ENCODE measurements at regions not wholly inside any gene's neighbourhood (a gene's known extent, or its start where the extent isn't known, plus 50 kb on each side); places are given as distances from the start of the nearest gene placed in this dataset.

DNA sequence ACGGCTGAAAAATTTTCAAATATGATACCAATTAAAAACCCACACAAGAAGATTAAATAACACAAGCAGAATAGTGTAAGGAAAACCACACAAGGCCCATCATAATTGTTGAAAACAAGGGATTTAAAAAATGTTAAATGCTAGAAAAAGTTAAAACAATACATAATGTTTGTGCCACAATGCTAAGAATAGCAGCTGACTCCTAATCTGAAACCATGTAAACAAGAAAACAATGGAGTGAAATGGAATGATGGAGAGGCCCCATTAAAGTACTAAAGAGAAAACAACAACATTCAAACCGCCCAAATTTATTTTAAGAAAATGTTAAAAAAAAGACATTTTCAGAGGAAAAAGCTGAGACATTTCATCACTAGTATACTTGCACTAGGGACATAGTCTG is 663.6 kb upstream of the NCAM2 start:
- no peaks in the 10 kb centered on the region for H3K9me3 ChIP-seq
- DNase-seq (no peak), ATAC-seq (ENCODE audit: low FRiP score in 2 of 2) (no peak)
- no peaks in the 10 kb centered on the region for H3K36me3 ChIP-seq
- no peaks in the 10 kb centered on the region for H3K27me3 ChIP-seq
- no peak overlapping the region for H3K4me3 ChIP-seq
- no peak overlapping the region for H3K27ac ChIP-seq
- TF ChIP-seq EP300 (IDR thresholded peaks at IDR 0.05) (no peak), POLR2A (IDR thresholded peaks at IDR 0.05) (no peak)
- no peaks in the 10 kb centered on the region for H3K4me1 ChIP-seq
- 90 to 92% methylated on average over 2 of the region's 2 CpGs for WGBS, 2 donors

DNA sequence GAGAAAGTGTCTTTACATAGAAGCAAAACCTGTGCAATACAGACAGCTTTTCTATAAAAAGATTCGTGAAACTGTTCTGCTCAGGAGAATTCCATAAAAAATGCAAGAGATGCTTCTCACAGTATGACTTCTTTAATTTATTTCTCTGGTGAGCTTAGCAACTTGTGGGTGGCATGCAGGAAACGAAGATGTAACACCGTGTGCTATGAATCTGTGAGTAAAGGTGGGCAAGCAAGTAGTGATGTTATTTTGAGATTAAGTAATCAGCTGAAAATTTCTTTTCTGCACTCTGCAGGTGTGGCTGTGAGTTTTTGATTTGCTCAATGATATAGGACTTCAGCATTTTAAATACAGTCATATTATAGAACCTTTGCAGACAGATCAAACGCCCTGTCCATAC is 656.8 kb upstream of the NCAM2 start:
- no peak overlapping the region for H3K27ac ChIP-seq
- H3K4me3 ChIP-seq = no peak overlapping the region
- ATAC-seq (ENCODE audit: low FRiP score in 2 of 2) (no peak), DNase-seq (no peak)
- 80 to 81% methylated on average over 4 of the region's 4 CpGs for WGBS, 2 donors
- H3K36me3 ChIP-seq = no peaks in the 10 kb centered on the region
- TF ChIP-seq POLR2A (IDR thresholded peaks at IDR 0.05) = no peak
- no peak for TF ChIP-seq POLR2AphosphoS5 (IDR thresholded peaks at IDR 0.05)
- TF ChIP-seq EP300 (IDR thresholded peaks at IDR 0.05) = no peak
- TF ChIP-seq, protein P1, sequence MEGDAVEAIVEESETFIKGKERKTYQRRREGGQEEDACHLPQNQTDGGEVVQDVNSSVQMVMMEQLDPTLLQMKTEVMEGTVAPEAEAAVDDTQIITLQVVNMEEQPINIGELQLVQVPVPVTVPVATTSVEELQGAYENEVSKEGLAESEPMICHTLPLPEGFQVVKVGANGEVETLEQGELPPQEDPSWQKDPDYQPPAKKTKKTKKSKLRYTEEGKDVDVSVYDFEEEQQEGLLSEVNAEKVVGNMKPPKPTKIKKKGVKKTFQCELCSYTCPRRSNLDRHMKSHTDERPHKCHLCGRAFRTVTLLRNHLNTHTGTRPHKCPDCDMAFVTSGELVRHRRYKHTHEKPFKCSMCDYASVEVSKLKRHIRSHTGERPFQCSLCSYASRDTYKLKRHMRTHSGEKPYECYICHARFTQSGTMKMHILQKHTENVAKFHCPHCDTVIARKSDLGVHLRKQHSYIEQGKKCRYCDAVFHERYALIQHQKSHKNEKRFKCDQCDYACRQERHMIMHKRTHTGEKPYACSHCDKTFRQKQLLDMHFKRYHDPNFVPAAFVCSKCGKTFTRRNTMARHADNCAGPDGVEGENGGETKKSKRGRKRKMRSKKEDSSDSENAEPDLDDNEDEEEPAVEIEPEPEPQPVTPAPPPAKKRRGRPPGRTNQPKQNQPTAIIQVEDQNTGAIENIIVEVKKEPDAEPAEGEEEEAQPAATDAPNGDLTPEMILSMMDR (IDR thresholded peaks at IDR 0.05) = no peak
- H3K9me3 ChIP-seq = no peaks in the 10 kb centered on the region
- H3K4me1 ChIP-seq = no peaks in the 10 kb centered on the region
- H3K27me3 ChIP-seq = no peaks in the 10 kb centered on the region

DNA sequence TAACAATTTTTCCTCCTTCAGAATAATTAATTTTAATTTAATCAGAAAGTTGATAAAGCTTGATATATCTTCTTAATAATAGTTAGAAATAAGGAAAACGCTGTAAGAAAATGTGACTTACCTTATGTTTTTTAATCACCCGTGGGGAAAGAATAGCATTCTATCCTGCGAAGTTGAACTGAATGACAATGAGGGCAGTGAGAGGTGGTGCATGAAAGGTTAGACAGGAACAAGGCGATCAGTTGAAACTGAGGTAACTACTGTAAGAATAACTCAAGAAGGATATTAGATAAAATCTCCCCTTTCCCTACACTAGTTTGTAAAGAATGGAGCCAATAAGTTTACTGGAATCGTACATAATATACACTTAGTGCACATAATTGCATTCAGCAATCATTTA is 655.0 kb upstream of the NCAM2 start:
- no peak for ATAC-seq (ENCODE audit: low FRiP score in 2 of 2)
- Histone ChIP-seq H3K9me3 (no peaks in the 10 kb centered on the region), H3K27ac (no peak overlapping the region), H3K27me3 (no peaks in the 10 kb centered on the region), H3K4me1 (no peaks in the 10 kb centered on the region), H3K4me3 (no peak overlapping the region), H3K36me3 (no peaks in the 10 kb centered on the region)
- TF ChIP-seq, protein P1 (IDR thresholded peaks at IDR 0.05) = no peak
- TF ChIP-seq POLR2AphosphoS5 (IDR thresholded peaks at IDR 0.05) (no peak), POLR2A (IDR thresholded peaks at IDR 0.05) (no peak), EP300 (IDR thresholded peaks at IDR 0.05) (no peak)
- no peak for DNase-seq
- 84 to 85% methylated on average over 5 of the region's 5 CpGs for whole genome bisulfite sequencing, 2 donors

DNA sequence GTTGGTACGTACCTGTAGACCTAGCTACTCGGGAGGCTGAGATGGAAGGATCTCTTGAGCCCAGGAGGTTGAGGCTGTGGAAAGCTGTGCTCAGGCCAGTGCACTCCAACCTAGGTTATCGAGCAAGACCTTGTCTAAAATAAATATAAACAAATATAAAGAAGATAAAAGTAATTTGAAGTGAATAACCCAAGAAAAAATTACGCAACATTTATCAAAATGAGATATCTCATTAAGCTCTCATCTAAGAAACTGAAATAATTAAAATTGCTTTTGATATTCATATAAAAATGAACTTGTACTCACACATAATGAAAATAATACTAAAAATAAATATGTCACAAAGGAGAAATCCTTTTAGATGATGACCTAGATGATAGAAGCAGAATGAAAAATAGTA is 647.1 kb upstream of the NCAM2 start:
- no peaks in the 10 kb centered on the region for H3K36me3 ChIP-seq
- no peaks in the 10 kb centered on the region for H3K4me1 ChIP-seq
- H3K27me3 ChIP-seq = no peaks in the 10 kb centered on the region
- 59 to 77% methylated on average over 4 of the region's 4 CpGs for WGBS, 2 donors
- TF ChIP-seq EP300 (IDR thresholded peaks at IDR 0.05) (no peak), POLR2AphosphoS5 (IDR thresholded peaks at IDR 0.05) (no peak), POLR2A (IDR thresholded peaks at IDR 0.05) (no peak)
- TF ChIP-seq, protein P1 (IDR thresholded peaks at IDR 0.05) = no peak
- no peak for DNase-seq
- no peak overlapping the region for H3K4me3 ChIP-seq
- no peak overlapping the region for H3K27ac ChIP-seq
- no peaks in the 10 kb centered on the region for H3K9me3 ChIP-seq
- ATAC-seq (ENCODE audit: low FRiP score in 2 of 2) = no peak

DNA sequence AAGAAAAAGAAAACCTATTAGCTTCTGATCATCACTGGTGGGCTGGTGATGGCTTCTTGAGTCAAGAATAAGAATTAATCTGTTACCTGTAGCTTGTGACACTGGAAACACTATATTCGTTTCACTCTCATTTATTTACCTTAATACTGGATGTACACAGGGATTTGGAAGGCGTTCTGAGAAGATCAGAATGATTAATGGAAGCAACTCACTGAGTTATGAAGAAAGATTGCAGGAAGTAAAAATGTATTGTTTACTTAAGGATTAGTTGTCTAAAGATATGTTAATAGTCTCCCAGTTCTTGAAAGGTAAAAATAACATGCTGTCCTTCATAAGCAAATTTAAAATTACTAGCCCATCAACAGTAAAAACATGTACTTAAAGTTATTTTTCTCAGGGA is 644.9 kb upstream of the NCAM2 start:
- Histone ChIP-seq H3K36me3 (no peaks in the 10 kb centered on the region), H3K27ac (no peak overlapping the region), H3K4me1 (no peaks in the 10 kb centered on the region), H3K9me3 (no peaks in the 10 kb centered on the region), H3K4me3 (no peak overlapping the region), H3K27me3 (no peaks in the 10 kb centered on the region)
- ATAC-seq (ENCODE audit: low FRiP score in 2 of 2) (no peak), DNase-seq (no peak)
- TF ChIP-seq POLR2A (IDR thresholded peaks at IDR 0.05) = no peak
- 35% methylated on average over 2 of the region's 2 CpGs for WGBS, 2 donors

DNA sequence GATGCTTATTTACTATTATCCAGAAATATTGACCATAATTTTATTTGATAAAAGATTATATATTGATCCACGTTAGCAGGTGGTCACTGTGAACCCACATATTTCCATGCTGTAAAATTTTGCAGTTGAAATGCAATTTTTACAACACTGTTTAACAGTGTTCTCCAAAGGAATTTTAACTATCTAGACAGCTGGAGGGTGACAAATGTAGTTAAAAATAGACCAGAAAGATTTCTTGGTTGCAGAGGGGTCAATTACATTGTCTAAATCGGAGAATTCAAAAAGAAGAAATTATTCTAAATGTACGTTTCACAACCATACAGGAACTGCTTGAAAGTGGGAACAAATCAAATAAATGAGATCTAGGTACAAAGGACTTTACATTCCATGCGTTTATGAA is 625.2 kb upstream of the NCAM2 start:
- DNase-seq = no peak
- Histone ChIP-seq H3K27ac (no peak overlapping the region), H3K27me3 (no peaks in the 10 kb centered on the region), H3K9me3 (no peaks in the 10 kb centered on the region), H3K36me3 (no peaks in the 10 kb centered on the region), H3K4me3 (no peak overlapping the region), H3K4me1 (no peaks in the 10 kb centered on the region)
- TF ChIP-seq, protein P1 (IDR thresholded peaks at IDR 0.05) = no peak
- TF ChIP-seq POLR2A (IDR thresholded peaks at IDR 0.05) (no peak), POLR2AphosphoS5 (IDR thresholded peaks at IDR 0.05) (no peak), EP300 (IDR thresholded peaks at IDR 0.05) (no peak)
- 55 to 57% methylated on average over 4 of the region's 4 CpGs for WGBS, 2 donors
- ATAC-seq (ENCODE audit: low FRiP score in 2 of 2) = no peak
